ENCODE measurements at regions not wholly inside any gene's neighbourhood (a gene's known extent, or its start where the extent isn't known, plus 50 kb on each side); places are given as distances from the start of the nearest gene placed in this dataset.

- Histone ChIP-seq H3K27me3 (replicated peaks; ENCODE audit: insufficient read depth, low read length) (no peaks in the 10 kb centered on the region), H3K79me2 (ENCODE audit: low read length) (peaks cover 5% of the 10 kb centered on the region), H3K9me3 (replicated peaks; ENCODE audit: insufficient read depth, low read length) (no peaks in the 10 kb centered on the region), H3K9ac (ENCODE audit: low read length) (no peak overlapping the region), H3K9me2 (replicated peaks; ENCODE audit: insufficient read depth, low read length) (no peaks in the 10 kb centered on the region), H3K4me1 (ENCODE audit: low read length) (no peaks in the 10 kb centered on the region), H3K4me3 (ENCODE audit: low read length) (no peak overlapping the region), H2AFZ (ENCODE audit: low read length) (no peak overlapping the region), H3K4me2 (ENCODE audit: low read depth, low read length) (no peak overlapping the region), H3F3A (ENCODE audit: insufficient read depth, low read length) (no peaks in the 10 kb centered on the region), H3K27ac (ENCODE audit: low read length) (no peak overlapping the region), H4K20me1 (ENCODE audit: insufficient read depth, low read length) (no peaks in the 10 kb centered on the region), H3K36me3 (replicated peaks; ENCODE audit: insufficient read depth, low read length) (no peaks in the 10 kb centered on the region)
- DNase-seq = no peak
- TF ChIP-seq EZH2 (optimal IDR thresholded peaks at IDR 0.05; ENCODE audit: low read depth, low read length) = no peak
- TF ChIP-seq EZH2phosphoT487 (IDR thresholded peaks at IDR 0.05; ENCODE audit: low read length) = no peak
- no peak for TF ChIP-seq CTCF (IDR thresholded peaks at IDR 0.05; ENCODE audit: low read length)
Measured at GRCh38 chr22:48563966-48564330, 1263.7 kb downstream of the BRD1 start.

GRCh38 chr22:48563118-48563965 is 1264.3 kb downstream of the BRD1 start:
- no peak overlapping the region for H3K4me2 ChIP-seq (ENCODE audit: low read depth, low read length)
- no peaks in the 10 kb centered on the region for H3F3A ChIP-seq (ENCODE audit: insufficient read depth, low read length)
- no peak overlapping the region for H3K9ac ChIP-seq (ENCODE audit: low read length)
- H3K9me3 ChIP-seq (replicated peaks; ENCODE audit: insufficient read depth, low read length) = no peaks in the 10 kb centered on the region
- no peak overlapping the region for H3K4me3 ChIP-seq (ENCODE audit: low read length)
- TF ChIP-seq CTCF (IDR thresholded peaks at IDR 0.05; ENCODE audit: low read length) = no peak
- TF ChIP-seq EZH2 (optimal IDR thresholded peaks at IDR 0.05; ENCODE audit: low read depth, low read length) = no peak
- TF ChIP-seq EZH2phosphoT487 (IDR thresholded peaks at IDR 0.05; ENCODE audit: low read length) = no peak
- H4K20me1 ChIP-seq (ENCODE audit: insufficient read depth, low read length) = no peaks in the 10 kb centered on the region
- no peaks in the 10 kb centered on the region for H3K36me3 ChIP-seq (replicated peaks; ENCODE audit: insufficient read depth, low read length)
- no peak overlapping the region for H3K27ac ChIP-seq (ENCODE audit: low read length)
- no peaks in the 10 kb centered on the region for H3K27me3 ChIP-seq (replicated peaks; ENCODE audit: insufficient read depth, low read length)
- no peaks in the 10 kb centered on the region for H3K9me2 ChIP-seq (replicated peaks; ENCODE audit: insufficient read depth, low read length)
- DNase-seq = no peak
- H2AFZ ChIP-seq (ENCODE audit: low read length) = no peak overlapping the region
- no peaks in the 10 kb centered on the region for H3K4me1 ChIP-seq (ENCODE audit: low read length)
- H3K79me2 ChIP-seq (ENCODE audit: low read length) = peaks cover 5% of the 10 kb centered on the region

- Histone ChIP-seq H3K4me1 (ENCODE audit: low read length) (no peaks in the 10 kb centered on the region), H3K27me3 (replicated peaks; ENCODE audit: insufficient read depth, low read length) (no peaks in the 10 kb centered on the region)
Measured at GRCh38 chr22:48561676-48562075, 1266.0 kb downstream of the BRD1 start.

GRCh38 chr22:48560836-48561235 is 1266.8 kb downstream of the BRD1 start:
- H3K4me1 ChIP-seq (ENCODE audit: low read length) = no peaks in the 10 kb centered on the region
- H4K20me1 ChIP-seq (ENCODE audit: insufficient read depth, low read length) = no peaks in the 10 kb centered on the region
- H3K9ac ChIP-seq (ENCODE audit: low read length) = no peak overlapping the region
- H3K4me3 ChIP-seq (ENCODE audit: low read length) = no peak overlapping the region
- H3K79me2 ChIP-seq (ENCODE audit: low read length) = peaks cover 4% of the 10 kb centered on the region
- no peak overlapping the region for H2AFZ ChIP-seq (ENCODE audit: low read length)
- H3K9me2 ChIP-seq (replicated peaks; ENCODE audit: insufficient read depth, low read length) = no peaks in the 10 kb centered on the region
- H3K4me2 ChIP-seq (ENCODE audit: low read depth, low read length) = no peak overlapping the region
- H3K27me3 ChIP-seq (replicated peaks; ENCODE audit: insufficient read depth, low read length) = no peaks in the 10 kb centered on the region
- H3K36me3 ChIP-seq (replicated peaks; ENCODE audit: insufficient read depth, low read length) = no peaks in the 10 kb centered on the region
- no peak for DNase-seq
- TF ChIP-seq CTCF (IDR thresholded peaks at IDR 0.05; ENCODE audit: low read length) (no peak), EZH2 (optimal IDR thresholded peaks at IDR 0.05; ENCODE audit: low read depth, low read length) (no peak), EZH2phosphoT487 (IDR thresholded peaks at IDR 0.05; ENCODE audit: low read length) (no peak)
- no peak overlapping the region for H3K27ac ChIP-seq (ENCODE audit: low read length)
- no peaks in the 10 kb centered on the region for H3K9me3 ChIP-seq (replicated peaks; ENCODE audit: insufficient read depth, low read length)
- no peaks in the 10 kb centered on the region for H3F3A ChIP-seq (ENCODE audit: insufficient read depth, low read length)

More at GRCh38 chr22:48561676-48562075, 1266.0 kb downstream of the BRD1 start:
- H3K79me2 ChIP-seq (ENCODE audit: low read length) = peaks cover 5% of the 10 kb centered on the region
- no peak overlapping the region for H3K4me2 ChIP-seq (ENCODE audit: low read depth, low read length)
- H3K9me3 ChIP-seq (replicated peaks; ENCODE audit: insufficient read depth, low read length) = no peaks in the 10 kb centered on the region
- H3K9me2 ChIP-seq (replicated peaks; ENCODE audit: insufficient read depth, low read length) = no peaks in the 10 kb centered on the region
- H4K20me1 ChIP-seq (ENCODE audit: insufficient read depth, low read length) = no peaks in the 10 kb centered on the region
- no peak overlapping the region for H3K9ac ChIP-seq (ENCODE audit: low read length)
- no peak overlapping the region for H2AFZ ChIP-seq (ENCODE audit: low read length)
- no peaks in the 10 kb centered on the region for H3F3A ChIP-seq (ENCODE audit: insufficient read depth, low read length)
- no peak overlapping the region for H3K4me3 ChIP-seq (ENCODE audit: low read length)
- no peak for TF ChIP-seq EZH2phosphoT487 (IDR thresholded peaks at IDR 0.05; ENCODE audit: low read length)
- TF ChIP-seq EZH2 (optimal IDR thresholded peaks at IDR 0.05; ENCODE audit: low read depth, low read length) = no peak
- DNase-seq = no peak
- no peaks in the 10 kb centered on the region for H3K36me3 ChIP-seq (replicated peaks; ENCODE audit: insufficient read depth, low read length)
- no peak overlapping the region for H3K27ac ChIP-seq (ENCODE audit: low read length)

Measured in MM.1S (cell line).